NCI-H146 treated with DMSO at 0.1 percent for 48 hours (cell line): ENCODE measurements at regions not wholly inside any gene's neighbourhood (a gene's known extent, or its start where the extent isn't known, plus 50 kb on each side); places are given as distances from the start of the nearest gene placed in this dataset.

Experiments
- DNase-seq: peaks from one replicate; lab custom pipeline; 2025; ENCODE audit not compliant: unreplicated experiment; lab: John Stamatoyannopoulos, UW

- peak; percentile 57 for DNase-seq
Measured at GRCh38 chr7:91517201-91517785, 253.1 kb downstream of the FZD1 start.

DNA sequence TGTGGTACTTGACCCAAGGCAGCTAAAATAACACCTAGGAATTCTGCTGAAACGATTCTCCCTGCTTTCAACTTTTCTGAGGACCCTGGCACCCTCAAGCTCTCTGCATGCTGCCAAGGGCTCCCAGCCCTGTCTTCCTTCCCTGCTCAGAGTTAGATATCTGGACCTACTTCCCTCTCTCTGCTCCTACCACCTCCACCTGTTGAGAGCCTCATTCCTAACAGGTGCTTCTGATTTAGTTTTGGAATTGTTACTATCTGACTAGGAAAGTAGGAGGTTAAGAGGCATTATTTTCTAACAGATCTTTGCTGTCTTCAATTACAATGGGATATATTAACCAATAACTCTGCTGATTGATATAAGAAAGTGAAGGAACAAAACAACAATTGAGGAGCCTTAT lies 253.8 kb downstream of the FZD1 start:
- DNase-seq, result no peak

DNA sequence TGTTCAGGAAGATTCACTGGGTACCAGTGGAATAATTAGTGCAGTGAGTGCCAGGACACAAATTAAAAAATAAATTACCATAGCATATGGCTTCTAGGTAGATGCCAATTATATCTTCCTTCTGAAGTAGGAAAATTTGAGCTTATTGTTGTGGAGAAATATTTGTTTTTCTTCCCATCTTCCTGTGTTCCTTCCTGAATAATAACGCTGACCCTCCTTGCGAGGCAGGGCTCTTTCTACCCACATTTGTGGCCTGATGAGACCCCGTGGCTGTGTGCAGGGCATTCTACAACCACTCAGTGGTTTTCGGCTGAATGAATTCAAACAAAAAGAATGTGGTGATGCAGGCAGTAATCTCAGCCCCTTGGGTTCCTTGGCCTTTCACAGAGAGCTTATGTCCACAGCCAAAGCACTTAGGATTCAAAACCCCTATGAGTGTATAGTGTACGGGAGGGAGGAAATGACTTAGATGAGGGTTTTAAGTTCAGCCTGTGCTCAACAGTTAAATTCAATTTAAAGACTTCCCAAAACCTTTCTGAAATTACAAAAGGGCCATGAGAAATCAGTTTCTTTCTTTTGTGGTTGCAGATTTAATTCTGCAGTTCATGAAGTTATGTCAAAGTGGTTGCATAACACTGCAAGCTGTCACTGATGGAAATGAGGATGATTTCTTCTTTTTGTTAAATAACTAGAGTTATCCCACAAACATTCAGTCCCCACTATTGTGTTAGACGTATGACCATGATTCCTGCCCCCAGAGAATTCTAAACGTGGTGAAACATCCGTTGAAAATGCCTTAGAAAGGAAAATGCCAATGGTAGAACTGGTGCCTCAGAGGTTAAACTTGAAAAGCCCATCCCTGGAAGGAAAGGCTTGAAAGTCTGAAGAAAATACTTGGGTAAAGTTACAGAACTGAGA lies 255.3 kb downstream of the FZD1 start:
- DNase-seq, result no peak

GRCh38 chr7:91520645-91521044 lies 256.4 kb downstream of the FZD1 start:
- no peak for DNase-seq

DNA sequence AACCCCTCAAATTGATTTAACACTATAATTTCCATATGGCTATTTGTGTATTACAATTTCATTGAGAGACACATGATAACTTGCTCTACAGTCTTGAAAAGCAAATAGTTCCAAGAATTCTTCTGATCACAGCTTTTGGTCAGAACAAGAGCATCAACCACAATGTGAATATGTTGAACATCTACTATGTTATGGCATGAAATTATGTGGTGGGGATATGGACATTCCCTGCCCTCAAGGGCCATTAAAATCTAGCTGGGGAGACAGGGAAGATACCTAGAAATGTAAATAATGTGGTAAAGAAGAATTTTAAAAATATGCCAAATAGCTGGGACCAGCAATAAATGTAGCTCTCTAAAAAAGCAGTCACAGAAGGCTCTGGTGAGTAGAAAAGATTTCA lies 262.2 kb downstream of the FZD1 start:
- no peak for DNase-seq

DNA sequence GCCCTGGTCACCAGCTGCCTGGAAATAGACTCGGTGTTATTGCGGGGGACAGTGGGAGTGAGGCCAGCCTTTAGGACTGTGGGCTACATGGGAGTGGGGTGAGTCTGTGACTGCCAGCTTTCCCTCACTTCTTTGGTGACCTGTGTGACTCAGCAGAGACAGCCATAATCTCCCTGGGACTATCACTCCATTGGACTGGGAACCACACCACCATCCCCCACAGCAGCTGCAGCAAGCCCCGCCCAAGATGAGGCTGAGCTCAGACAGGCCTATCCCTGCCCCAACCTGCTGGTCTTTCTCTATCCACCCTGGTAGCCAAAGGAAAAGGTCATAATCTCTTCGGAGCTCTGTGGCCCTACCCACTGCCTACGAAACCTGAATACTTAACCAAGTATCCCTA lies 263.2 kb downstream of the FZD1 start:
- no peak for DNase-seq

- DNase-seq, result no peak
Measured at GRCh38 chr7:91533996-91534395, 269.8 kb downstream of the FZD1 start.

GRCh38 chr7:91537260-91538152 lies 273.3 kb downstream of the FZD1 start:
- DNase-seq, result peak; percentile 32

GRCh38 chr7:91541641-91542040 lies 277.4 kb downstream of the FZD1 start:
- no peak for DNase-seq

- DNase-seq, result no peak
Measured at GRCh38 chr7:91543646-91544045, 279.4 kb downstream of the FZD1 start.

GRCh38 chr7:91549878-91550277 lies 285.6 kb downstream of the FZD1 start:
- no peak for DNase-seq

DNA sequence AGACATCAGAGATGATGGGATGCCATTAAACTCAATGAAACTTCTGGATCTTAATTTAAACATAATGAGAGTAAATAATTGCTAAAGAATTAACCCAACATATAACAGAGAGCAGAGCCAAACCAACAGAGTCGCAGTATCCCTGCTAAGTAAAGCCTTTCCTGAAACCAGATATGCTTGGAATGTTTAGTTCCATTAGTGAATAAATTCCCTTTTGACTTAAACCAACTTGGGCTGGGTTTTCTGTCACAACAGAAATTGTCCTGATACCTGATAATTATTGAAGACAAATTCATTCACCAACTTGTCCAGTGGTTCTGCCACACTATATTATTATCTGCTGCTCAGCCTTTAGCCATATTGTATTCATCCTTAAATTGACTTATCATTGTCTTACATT lies 286.7 kb downstream of the FZD1 start:
- no peak for DNase-seq

DNA sequence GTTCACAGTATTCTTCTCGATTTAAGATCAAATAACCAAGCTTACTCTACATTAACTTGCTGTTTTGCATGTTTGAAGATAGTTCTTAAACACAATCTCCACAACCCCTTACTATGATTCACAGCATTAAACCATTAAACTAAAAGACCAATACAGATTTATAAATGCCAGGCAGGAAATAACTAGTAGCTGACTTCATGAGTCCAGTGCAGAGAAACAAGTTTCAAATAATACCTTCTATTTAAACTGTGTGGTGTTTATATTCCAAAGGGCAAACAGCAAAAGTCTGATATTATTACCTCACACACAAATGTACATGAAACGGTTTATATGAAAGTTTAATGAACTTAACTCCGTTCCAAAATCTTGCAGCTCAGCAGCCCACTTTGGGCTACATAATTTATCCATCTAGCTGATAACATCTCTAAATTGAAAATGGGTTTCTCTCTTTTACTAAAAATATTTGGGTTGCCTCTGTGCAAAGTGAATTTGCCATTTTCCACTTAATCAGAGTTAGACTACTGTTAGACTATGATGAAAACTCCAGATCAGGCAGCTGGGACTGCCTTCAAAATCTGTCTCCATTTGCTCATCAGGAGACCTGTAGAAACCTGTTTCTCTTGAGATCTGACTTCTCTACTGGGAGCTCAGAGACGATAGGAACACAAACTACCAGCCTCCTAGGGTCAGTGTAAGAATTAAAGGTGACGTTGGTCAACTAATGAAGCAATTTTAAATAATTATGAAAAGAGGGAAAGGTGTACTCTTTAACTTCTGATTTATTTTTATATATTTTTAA lies 287.3 kb downstream of the FZD1 start:
- DNase-seq, result no peak

GRCh38 chr7:91553410-91553895 lies 289.2 kb downstream of the FZD1 start:
- no peak for DNase-seq

DNA sequence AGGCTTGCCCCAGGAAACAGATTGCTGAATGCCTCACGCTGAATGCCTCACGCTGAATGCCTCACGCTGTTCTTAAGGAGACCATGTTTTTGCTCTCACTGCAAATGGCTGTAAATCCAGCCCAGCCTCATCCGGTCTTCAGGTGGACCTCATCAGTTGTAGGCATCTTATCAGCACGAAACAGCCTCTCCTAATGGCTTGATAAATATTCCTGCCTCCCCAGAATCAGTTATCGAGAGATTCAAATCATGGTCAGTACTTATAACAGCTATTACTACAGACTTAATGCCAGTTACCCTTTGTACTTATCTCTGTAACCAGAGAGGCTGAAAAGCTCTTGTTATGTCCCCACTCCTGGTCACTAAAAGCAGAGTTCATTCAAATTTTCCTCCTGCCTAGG lies 290.6 kb downstream of the FZD1 start:
- no peak for DNase-seq

DNA sequence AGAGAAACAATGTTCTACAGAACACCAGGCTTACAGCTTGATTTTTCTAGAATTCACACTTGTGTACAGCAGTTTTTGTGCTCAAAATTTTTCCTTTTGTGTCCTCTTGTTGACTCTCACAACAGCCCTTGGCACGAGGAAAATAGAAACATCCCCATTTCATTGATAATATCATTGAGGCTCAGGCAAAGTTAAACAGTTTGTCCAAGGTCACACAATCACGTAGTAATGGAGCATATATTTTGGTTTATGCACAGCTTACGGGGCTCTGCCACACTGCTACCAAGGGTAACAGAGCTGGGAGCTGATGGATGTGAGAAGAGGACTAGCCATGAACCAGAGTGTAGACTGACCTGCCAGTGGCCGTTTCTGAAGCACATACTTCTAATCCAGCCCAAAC lies 292.0 kb downstream of the FZD1 start:
- no peak for DNase-seq

DNA sequence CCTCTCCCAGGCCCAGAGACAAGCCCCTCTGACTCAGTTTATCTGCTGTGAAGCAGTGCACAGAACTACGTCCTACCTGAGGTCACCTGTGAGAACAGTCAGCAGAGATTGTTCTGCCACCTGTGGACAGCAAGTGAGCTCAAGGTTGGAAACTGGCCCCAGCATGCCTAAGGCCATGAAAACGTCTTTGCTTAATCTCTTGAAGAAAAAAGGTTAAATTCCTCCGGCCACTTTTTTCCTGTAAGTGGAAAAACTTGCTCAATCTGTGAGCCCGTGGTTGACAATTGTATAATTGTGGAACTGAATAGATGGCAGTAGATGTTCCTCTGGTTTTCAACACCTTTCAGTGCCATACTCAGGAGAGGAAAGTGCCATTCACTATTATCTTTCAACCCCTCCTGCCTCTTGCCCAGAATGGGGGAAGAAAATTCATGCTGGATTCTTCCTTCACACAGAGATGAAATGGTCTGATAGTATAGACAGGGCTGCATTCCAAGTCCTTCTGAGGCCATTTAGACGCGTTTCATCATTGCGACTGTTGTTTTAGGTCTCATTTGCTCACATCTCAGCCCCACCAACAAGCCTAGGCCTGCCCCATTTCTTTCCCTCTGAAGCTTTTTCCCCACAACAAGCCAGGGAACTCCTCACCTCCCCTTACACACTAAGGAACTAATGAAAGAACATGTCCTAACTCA lies 292.9 kb downstream of the FZD1 start:
- no peak for DNase-seq

DNA sequence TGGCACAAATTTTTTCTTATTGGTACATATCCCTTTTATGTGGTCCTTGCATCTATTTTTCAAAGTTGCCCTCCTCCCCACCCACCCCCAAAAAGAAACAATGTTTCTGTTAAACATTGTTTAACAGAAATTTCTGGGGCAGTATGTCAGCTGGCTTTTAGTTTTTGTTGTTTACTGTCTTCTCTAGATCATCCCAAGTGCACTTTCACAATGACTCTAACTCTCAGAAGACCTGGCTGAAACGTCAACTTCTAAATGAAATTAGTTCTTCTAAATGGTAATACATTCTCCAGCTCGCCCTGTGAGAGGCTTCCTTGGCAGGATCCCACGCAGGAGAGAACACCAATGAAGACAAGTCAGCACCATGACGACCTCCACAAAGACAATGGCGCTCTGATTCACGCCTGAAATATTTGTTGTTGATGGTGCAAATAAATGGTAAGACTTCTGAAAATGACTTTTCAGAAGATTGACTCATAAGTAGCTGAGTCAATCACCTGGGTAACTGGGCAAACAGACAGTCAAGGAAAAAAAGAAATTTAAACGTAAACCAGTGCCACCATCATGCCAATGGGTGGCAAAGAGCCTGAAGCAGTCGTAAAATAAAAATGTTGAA lies 293.7 kb downstream of the FZD1 start:
- DNase-seq, result no peak

- no peak for DNase-seq
Measured at GRCh38 chr7:91559947-91560346, 295.7 kb downstream of the FZD1 start.

- no peak for DNase-seq
Measured at GRCh38 chr7:91564101-91564500, 299.9 kb downstream of the FZD1 start.
